B cell (primary cell): ENCODE measurements at regions not wholly inside any gene's neighbourhood (a gene's known extent, or its start where the extent isn't known, plus 50 kb on each side); places are given as distances from the start of the nearest gene placed in this dataset.

ENCODE experiments used
- ATAC-seq: fragments of 200-7000 bp; cut with Tn5 transposase; one replicate; pipeline ENCODE4 v1.10.0; 2021; ENCODE audit warnings: low read depth, mild to moderate bottlenecking, moderate number of reproducible peaks, moderate library complexity
- CTCF ChIA-PET: fragments of 350-600 bp; sonication (Branson Sonifier 250); formaldehyde crosslinking; loops from one replicate; lab custom pipeline; 2021; ENCODE audit warnings: antibody characterized with exemption, inconsistent platforms; lab: Charles Lee
- POLR2A ChIA-PET: fragments of 350-600 bp; sonication (Branson Sonifier 250); formaldehyde crosslinking; loops from one replicate; lab custom pipeline; 2021; ENCODE audit warnings: antibody characterized with exemption; lab: Charles Lee
- DNase-seq: peaks from one replicate; pipeline ENCODE4 v3.0.0; 2013
- H2AFZ ChIP-seq: 2 replicates; pipeline ENCODE4 v1.6.1; 2012; ENCODE audit warnings: mild to moderate bottlenecking, low read depth, low read length; ENCODE audit not compliant: insufficient read depth, poor library complexity, severe bottlenecking
- H3K27ac ChIP-seq, 2 donors: 1 replicate in 1 of 2; 2 replicates in 1 of 2; pipeline ENCODE4 v1.5.1; 2012 to 2013; ENCODE audit warnings: low read length in 2 of 2, mild to moderate bottlenecking in 2 of 2, moderate library complexity in 1 of 2
- H3K27me3 ChIP-seq, 4 experiments: fragments of 200-600 bp in 1 of 4; sonication (generic) in 1 of 4; replicated peaks in 1 of 4; 1 replicate in 2 of 4; 2 replicates in 2 of 4; pipeline versions ENCODE4 v1.6.1 to v1.7.0; 2013 to 2016; ENCODE audit warnings: low read length in 3 of 4, mild to moderate bottlenecking in 2 of 4, mixed read lengths in 1 of 4, moderate library complexity in 1 of 4; ENCODE audit not compliant: insufficient read depth in 4 of 4, control insufficient read depth in 3 of 4; ENCODE audit errors: control extremely low read depth in 1 of 4
- H3K36me3 ChIP-seq, 2 experiments: replicated peaks in 1 of 2; 1 replicate in 1 of 2; 2 replicates in 1 of 2; pipeline versions ENCODE4 v1.6.1 to v1.7.1; 2013; ENCODE audit warnings: low read length in 1 of 2; ENCODE audit not compliant: insufficient read depth in 2 of 2, control insufficient read depth in 1 of 2; ENCODE audit errors: control extremely low read depth in 1 of 2, extremely low read depth in 1 of 2
- H3K4me1 ChIP-seq, 2 donors: fragments of 200-600 bp in 1 of 2; sonication (generic) in 1 of 2; 1 replicate in 1 of 2; 2 replicates in 1 of 2; pipeline versions ENCODE4 v1.5.1 to v1.6.1; 2013 to 2017; ENCODE audit warnings: low read length in 2 of 2; ENCODE audit not compliant: control insufficient read depth in 2 of 2, insufficient read depth in 2 of 2
- H3K4me2 ChIP-seq: replicated peaks from 2 replicates; pipeline ENCODE3; 2012; ENCODE audit warnings: mild to moderate bottlenecking, low read depth, low read length; ENCODE audit not compliant: poor library complexity, severe bottlenecking
- H3K4me3 ChIP-seq, 5 experiments: fragments of 200-600 bp in 1 of 5; sonication (generic) in 1 of 5; 1 replicate in 3 of 5; 2 replicates in 2 of 5; pipeline versions ENCODE4 v1.5.1 to v1.7.0; 2011 to 2016; ENCODE audit warnings: low read length in 4 of 5, mild to moderate bottlenecking in 4 of 5, low read depth in 2 of 5, control low read depth in 1 of 5, moderate library complexity in 1 of 5; ENCODE audit not compliant: insufficient read depth in 1 of 5; ENCODE audit errors: control extremely low read depth in 1 of 5, extremely low read depth in 1 of 5
- H3K79me2 ChIP-seq: fragments of 200-600 bp; sonication (generic); one replicate; pipeline ENCODE4 v1.6.0; 2016; ENCODE audit warnings: low read length; ENCODE audit not compliant: control insufficient read depth, insufficient read depth
- H3K9ac ChIP-seq: fragments of 200-600 bp; sonication (generic); 2 replicates; pipeline ENCODE4 v1.6.1; 2017; ENCODE audit warnings: mild to moderate bottlenecking, low read length, moderate library complexity
- H3K9me3 ChIP-seq, 3 donors: one replicate each; pipeline versions ENCODE4 v1.6.1 to v1.7.1; 2013; ENCODE audit warnings: low read length in 2 of 3; ENCODE audit not compliant: control insufficient read depth in 2 of 3, insufficient read depth in 1 of 3; ENCODE audit errors: control extremely low read depth in 1 of 3
- H4K20me1 ChIP-seq: 2 replicates; pipeline ENCODE4 v1.6.0; 2012; ENCODE audit warnings: mild to moderate bottlenecking, low read length; ENCODE audit not compliant: insufficient read depth, control insufficient read depth, poor library complexity, severe bottlenecking
- H3K27ac Mint-ChIP-seq: one replicate; pipeline ENCODE4 v1.8.0; 2021; ENCODE audit warnings: mixed read lengths
- H3K27me3 Mint-ChIP-seq: one replicate; pipeline ENCODE4 v1.8.0; 2021; ENCODE audit warnings: mixed read lengths
- H3K4me1 Mint-ChIP-seq: one replicate; pipeline ENCODE4 v1.8.0; 2021; ENCODE audit warnings: mixed read lengths
- H3K4me3 Mint-ChIP-seq: one replicate; pipeline ENCODE4 v1.8.0; 2021; ENCODE audit warnings: mixed read lengths
- H3K9me3 Mint-ChIP-seq: one replicate; pipeline ENCODE4 v1.8.0; 2022; ENCODE audit warnings: mixed read lengths; ENCODE audit not compliant: insufficient read depth
- CTCF ChIP-seq: fragments of 200-600 bp; IDR thresholded peaks from one replicate; pipeline ENCODE4 v1.8.0; 2022; ENCODE audit warnings: antibody characterized with exemption, mild to moderate bottlenecking
- EZH2 ChIP-seq: IDR thresholded peaks from 2 replicates; pipeline ENCODE4 v1.6.1; 2012; ENCODE audit warnings: borderline replicate concordance, low read depth, mild to moderate bottlenecking, moderate library complexity, low read length; ENCODE audit not compliant: insufficient read depth, poor library complexity, severe bottlenecking
- WGBS: methylation state at CpG from one replicate; pipeline ENCODE4 v1.1.5; 2013; ENCODE audit warnings: missing lambda C conversion rate; ENCODE audit not compliant: insufficient coverage; 5-methylcytosine and 5-hydroxymethylcytosine counted together
- intact Hi-C: fragments of 100-400 bp; cut with micrococcal nuclease; formaldehyde crosslinking; loops from one replicate; pipeline ENCODE4 v1.10.0; 2022

GRCh38 chr2:236795169-236795860 lies 225.7 kb downstream of the ACKR3 start:
- POLR2A ChIA-PET: no interaction called here

GRCh38 chr2:236795861-236796219 lies 226.2 kb downstream of the ACKR3 start:
- DNase-seq: no peak
- peaks cover 2% of the 10 kb centered on the region for H3K9me3 Mint-ChIP-seq
- 96% methylated on average over 7 of the region's 8 CpGs for WGBS
- H3K27ac Mint-ChIP-seq: no peak overlapping the region
- CTCF ChIA-PET: no interaction called here
- no peaks in the 10 kb centered on the region for H4K20me1 ChIP-seq
- no peak for ATAC-seq
- POLR2A ChIA-PET: no interaction called here
- intact Hi-C loops: no loop called here
- no peaks in the 10 kb centered on the region for H3K36me3 ChIP-seq
- no peak overlapping the region for H3K4me3 ChIP-seq
- no peak overlapping the region for H3K4me2 ChIP-seq
- peaks cover 0 to 11% (median 0%) of the 10 kb centered on the region in 3 donors for H3K9me3 ChIP-seq
- no peak for TF ChIP-seq EZH2
- no peak for TF ChIP-seq CTCF
- H3K4me1 ChIP-seq: no peaks in the 10 kb centered on the region
- H2AFZ ChIP-seq: no peak overlapping the region
- no peak overlapping the region for H3K9ac ChIP-seq
- H3K4me3 Mint-ChIP-seq: no peak overlapping the region
- H3K27me3 Mint-ChIP-seq: peaks cover 11% of the 10 kb centered on the region
- H3K79me2 ChIP-seq: no peaks in the 10 kb centered on the region
- no peaks in the 10 kb centered on the region for H3K27me3 ChIP-seq
- no peaks in the 10 kb centered on the region for H3K4me1 Mint-ChIP-seq
- no peak overlapping the region for H3K27ac ChIP-seq

More at GRCh38 chr2:236795169-236795860, 225.7 kb downstream of the ACKR3 start:
- ATAC-seq: no peak
- H3K9ac ChIP-seq: no peak overlapping the region
- H3K4me3 ChIP-seq: no peak overlapping the region
- H3K36me3 ChIP-seq: no peaks in the 10 kb centered on the region
- TF ChIP-seq EZH2 (no peak), CTCF (no peak)
- Mint-ChIP-seq H3K4me3 (no peak overlapping the region), H3K4me1 (no peaks in the 10 kb centered on the region), H3K9me3 (peaks cover under 1% of the 10 kb centered on the region), H3K27me3 (peaks cover 10% of the 10 kb centered on the region), H3K27ac (no peak overlapping the region)
- H3K79me2 ChIP-seq: no peaks in the 10 kb centered on the region
- H3K9me3 ChIP-seq: peaks cover 0 to 11% (median 0%) of the 10 kb centered on the region in 3 donors
- H3K27ac ChIP-seq: no peak overlapping the region
- H3K4me2 ChIP-seq: no peak overlapping the region
- no peak for DNase-seq
- H4K20me1 ChIP-seq: no peaks in the 10 kb centered on the region
- CTCF ChIA-PET: no interaction called here
- no peaks in the 10 kb centered on the region for H3K27me3 ChIP-seq
- 96% methylated on average over 9 of the region's 11 CpGs for WGBS
- no peaks in the 10 kb centered on the region for H3K4me1 ChIP-seq
- intact Hi-C loops: no loop called here
- no peak overlapping the region for H2AFZ ChIP-seq
